ENCODE measurements at regions not wholly inside any gene's neighbourhood (a gene's known extent, or its start where the extent isn't known, plus 50 kb on each side); places are given as distances from the start of the nearest gene placed in this dataset.

DNA sequence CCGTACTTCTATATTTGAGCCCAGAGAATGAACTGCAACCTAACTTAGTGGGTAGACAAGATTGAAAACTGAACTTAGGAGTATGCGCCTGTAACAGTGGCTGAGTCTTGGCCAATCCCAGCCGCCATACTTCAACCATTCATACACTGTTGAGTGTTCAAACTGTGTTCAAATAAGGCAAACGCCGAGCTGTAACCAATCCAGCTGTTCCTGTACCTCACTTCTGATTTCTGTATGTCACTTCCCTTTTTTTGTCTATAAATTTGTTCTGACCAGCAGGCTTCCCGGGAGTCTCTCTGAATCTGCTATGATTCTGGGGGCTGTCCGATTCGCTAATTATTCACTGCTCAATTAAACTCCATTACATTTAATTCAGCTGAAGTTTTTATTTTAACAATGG, 58.6 kb upstream of the TPM1 start:
- TF ChIP-seq, protein P1, sequence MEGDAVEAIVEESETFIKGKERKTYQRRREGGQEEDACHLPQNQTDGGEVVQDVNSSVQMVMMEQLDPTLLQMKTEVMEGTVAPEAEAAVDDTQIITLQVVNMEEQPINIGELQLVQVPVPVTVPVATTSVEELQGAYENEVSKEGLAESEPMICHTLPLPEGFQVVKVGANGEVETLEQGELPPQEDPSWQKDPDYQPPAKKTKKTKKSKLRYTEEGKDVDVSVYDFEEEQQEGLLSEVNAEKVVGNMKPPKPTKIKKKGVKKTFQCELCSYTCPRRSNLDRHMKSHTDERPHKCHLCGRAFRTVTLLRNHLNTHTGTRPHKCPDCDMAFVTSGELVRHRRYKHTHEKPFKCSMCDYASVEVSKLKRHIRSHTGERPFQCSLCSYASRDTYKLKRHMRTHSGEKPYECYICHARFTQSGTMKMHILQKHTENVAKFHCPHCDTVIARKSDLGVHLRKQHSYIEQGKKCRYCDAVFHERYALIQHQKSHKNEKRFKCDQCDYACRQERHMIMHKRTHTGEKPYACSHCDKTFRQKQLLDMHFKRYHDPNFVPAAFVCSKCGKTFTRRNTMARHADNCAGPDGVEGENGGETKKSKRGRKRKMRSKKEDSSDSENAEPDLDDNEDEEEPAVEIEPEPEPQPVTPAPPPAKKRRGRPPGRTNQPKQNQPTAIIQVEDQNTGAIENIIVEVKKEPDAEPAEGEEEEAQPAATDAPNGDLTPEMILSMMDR (IDR thresholded peaks at IDR 0.05; ENCODE audit: low read length): no peak
- no peak for TF ChIP-seq EZH2phosphoT487 (IDR thresholded peaks at IDR 0.05; ENCODE audit: low read length)
- TF ChIP-seq EZH2 (optimal IDR thresholded peaks at IDR 0.05; ENCODE audit: low read depth, low read length): no peak

Measured in MM.1S (cell line).